Activated CD4-positive, alpha-beta memory T cell treated with anti-CD3 and anti-CD28 coated beads for 36 hours (primary cell): ENCODE measurements at regions not wholly inside any gene's neighbourhood (a gene's known extent, or its start where the extent isn't known, plus 50 kb on each side); places are given as distances from the start of the nearest gene placed in this dataset.

ENCODE experiments used
- CTCF ChIA-PET: fragments of 350-600 bp; sonication (Branson Sonifier 250); formaldehyde crosslinking; loops from one replicate; lab custom pipeline; 2021; ENCODE audit warnings: antibody characterized with exemption, inconsistent platforms; lab: Charles Lee
- POLR2A ChIA-PET: fragments of 350-600 bp; sonication (Branson Sonifier 250); formaldehyde crosslinking; loops from one replicate; lab custom pipeline; 2021; ENCODE audit warnings: antibody characterized with exemption; lab: Charles Lee
- DNase-seq: peaks from one replicate; pipeline ENCODE4 v3.0.0-alpha.2; 2020
- H3K27ac Mint-ChIP-seq: one replicate; pipeline ENCODE4 v1.8.0; 2021; ENCODE audit warnings: mixed read lengths
- H3K27me3 Mint-ChIP-seq: one replicate; pipeline ENCODE4 v1.8.0; 2021; ENCODE audit warnings: mixed read lengths
- H3K36me3 Mint-ChIP-seq: one replicate; pipeline ENCODE4 v1.8.0; 2021; ENCODE audit warnings: mixed read lengths
- H3K4me1 Mint-ChIP-seq: one replicate; pipeline ENCODE4 v1.8.0; 2021; ENCODE audit warnings: low read depth, mixed read lengths
- H3K4me3 Mint-ChIP-seq: one replicate; pipeline ENCODE4 v1.8.0; 2021; ENCODE audit warnings: mild to moderate bottlenecking, mixed read lengths
- H3K9me3 Mint-ChIP-seq: one replicate; pipeline ENCODE4 v1.8.0; 2021; ENCODE audit warnings: mixed read lengths
- intact Hi-C: fragments of 100-400 bp; cut with micrococcal nuclease; formaldehyde crosslinking; loops from one replicate; pipeline ENCODE4 v1.15.1; 2023

- Mint-ChIP-seq H3K4me3 (no peak overlapping the region), H3K9me3 (no peaks in the 10 kb centered on the region), H3K27ac (no peak overlapping the region), H3K4me1 (no peaks in the 10 kb centered on the region), H3K27me3 (no peaks in the 10 kb centered on the region), H3K36me3 (no peaks in the 10 kb centered on the region)
- intact Hi-C loops, result no loop called here
- DNase-seq, result no peak
- ChIA-PET CTCF (interaction anchor here (0.6 kb wide), 1 partner anchor 125 kb away, joined by 3 read pairs; no protein-coding TSS in a partner anchor), POLR2A (no interaction called here)
Measured at GRCh38 chr21:28547766-28548165, 444.9 kb downstream of the LTN1 start.

DNA sequence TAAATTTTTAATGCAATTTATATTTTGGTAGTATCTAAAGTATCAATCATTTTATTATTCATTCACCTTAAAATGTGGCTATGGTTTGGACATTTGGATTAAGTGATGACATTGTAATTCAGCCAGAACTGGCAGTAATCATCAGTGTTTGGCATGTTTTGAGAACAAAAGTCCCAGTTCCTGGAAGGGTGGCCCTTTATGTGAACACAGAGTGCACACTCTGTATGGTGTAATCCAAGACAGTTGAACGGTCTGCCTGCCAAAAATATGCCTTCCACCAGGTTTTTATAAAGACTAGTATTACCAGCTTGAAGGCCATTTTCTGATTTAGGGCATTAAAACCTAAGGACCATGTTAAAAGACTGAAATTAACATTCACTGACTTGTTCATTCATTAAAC lies 448.7 kb downstream of the LTN1 start:
- intact Hi-C loops, result no loop called here
- Mint-ChIP-seq H3K4me1 (no peaks in the 10 kb centered on the region), H3K27ac (no peak overlapping the region), H3K36me3 (no peaks in the 10 kb centered on the region), H3K27me3 (no peaks in the 10 kb centered on the region), H3K4me3 (no peak overlapping the region), H3K9me3 (no peaks in the 10 kb centered on the region)
- DNase-seq, result no peak
- CTCF ChIA-PET, result no interaction called here
- POLR2A ChIA-PET, result no interaction called here

GRCh38 chr21:28541371-28542112 lies 451.1 kb downstream of the LTN1 start:
- no peaks in the 10 kb centered on the region for H3K4me1 Mint-ChIP-seq
- H3K27ac Mint-ChIP-seq, result no peak overlapping the region
- POLR2A ChIA-PET, result no interaction called here
- no peaks in the 10 kb centered on the region for H3K36me3 Mint-ChIP-seq
- intact Hi-C loops, result no loop called here
- DNase-seq, result no peak
- no peak overlapping the region for H3K4me3 Mint-ChIP-seq
- no peaks in the 10 kb centered on the region for H3K9me3 Mint-ChIP-seq
- no peaks in the 10 kb centered on the region for H3K27me3 Mint-ChIP-seq
- CTCF ChIA-PET, result interaction anchor here (0.6 kb wide), 1 partner anchor 49 kb away, joined by 4 read pairs; no protein-coding TSS in a partner anchor

DNA sequence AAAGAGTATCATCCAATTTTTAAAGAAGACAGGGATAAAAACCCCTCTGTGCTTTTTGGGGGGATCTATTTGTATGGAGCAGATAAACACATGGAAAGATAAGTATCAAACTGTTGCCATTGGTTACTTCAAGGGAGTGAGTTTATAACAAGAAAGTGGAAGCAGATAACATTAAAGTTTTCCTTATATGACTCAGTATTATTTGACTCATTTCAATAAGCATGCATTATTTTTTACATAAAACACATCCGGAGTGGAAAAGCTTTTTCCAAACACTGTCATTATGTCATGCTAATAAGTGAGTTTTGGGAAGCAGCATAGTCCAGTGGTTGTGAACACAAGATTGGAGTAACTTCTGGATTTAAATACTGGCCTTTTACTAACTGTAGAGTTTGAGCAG lies 452.2 kb downstream of the LTN1 start:
- Mint-ChIP-seq H3K27me3 (no peaks in the 10 kb centered on the region), H3K4me3 (no peak overlapping the region), H3K27ac (no peak overlapping the region), H3K4me1 (no peaks in the 10 kb centered on the region), H3K9me3 (no peaks in the 10 kb centered on the region), H3K36me3 (no peaks in the 10 kb centered on the region)
- intact Hi-C loops, result no loop called here
- ChIA-PET CTCF (no interaction called here), POLR2A (no interaction called here)
- no peak for DNase-seq

- ChIA-PET CTCF (no interaction called here), POLR2A (no interaction called here)
- no peak for DNase-seq
- intact Hi-C loops, result no loop called here
- Mint-ChIP-seq H3K27me3 (peaks cover 3% of the 10 kb centered on the region), H3K36me3 (no peaks in the 10 kb centered on the region), H3K27ac (no peak overlapping the region), H3K4me3 (no peak overlapping the region), H3K9me3 (no peaks in the 10 kb centered on the region), H3K4me1 (no peaks in the 10 kb centered on the region)
Measured at GRCh38 chr21:28539623-28539988, 453.1 kb downstream of the LTN1 start.

DNA sequence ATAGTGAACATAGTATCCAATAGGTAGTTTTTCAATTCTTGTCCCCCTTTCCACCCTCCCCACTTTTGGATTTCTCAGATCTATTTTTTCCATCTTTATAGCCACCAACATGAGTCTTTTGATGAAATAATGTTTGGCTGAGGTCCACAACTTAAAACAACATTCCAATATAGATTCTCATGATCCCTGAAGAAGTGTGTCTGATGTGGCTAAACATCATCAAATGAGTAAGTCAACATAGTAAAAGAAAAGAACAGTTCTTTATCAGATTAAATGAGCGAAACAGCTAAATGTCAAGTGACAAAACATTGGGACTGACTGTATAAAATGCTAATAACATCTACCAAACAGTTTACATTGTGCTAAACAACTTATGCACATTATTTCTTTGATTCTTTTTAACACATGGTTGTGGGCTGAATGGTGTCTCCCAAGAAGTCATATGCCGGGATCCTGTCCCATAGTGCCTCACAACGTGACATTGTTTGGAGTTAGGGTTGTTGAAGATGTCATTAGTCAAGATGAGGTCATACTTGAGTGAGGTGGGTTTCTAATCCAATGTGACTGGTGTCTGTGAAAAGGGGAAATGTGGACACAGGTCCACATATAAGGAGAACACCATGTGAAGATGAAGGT lies 453.6 kb downstream of the LTN1 start:
- H3K27ac Mint-ChIP-seq, result no peak overlapping the region
- POLR2A ChIA-PET, result no interaction called here
- H3K9me3 Mint-ChIP-seq, result no peaks in the 10 kb centered on the region

DNA sequence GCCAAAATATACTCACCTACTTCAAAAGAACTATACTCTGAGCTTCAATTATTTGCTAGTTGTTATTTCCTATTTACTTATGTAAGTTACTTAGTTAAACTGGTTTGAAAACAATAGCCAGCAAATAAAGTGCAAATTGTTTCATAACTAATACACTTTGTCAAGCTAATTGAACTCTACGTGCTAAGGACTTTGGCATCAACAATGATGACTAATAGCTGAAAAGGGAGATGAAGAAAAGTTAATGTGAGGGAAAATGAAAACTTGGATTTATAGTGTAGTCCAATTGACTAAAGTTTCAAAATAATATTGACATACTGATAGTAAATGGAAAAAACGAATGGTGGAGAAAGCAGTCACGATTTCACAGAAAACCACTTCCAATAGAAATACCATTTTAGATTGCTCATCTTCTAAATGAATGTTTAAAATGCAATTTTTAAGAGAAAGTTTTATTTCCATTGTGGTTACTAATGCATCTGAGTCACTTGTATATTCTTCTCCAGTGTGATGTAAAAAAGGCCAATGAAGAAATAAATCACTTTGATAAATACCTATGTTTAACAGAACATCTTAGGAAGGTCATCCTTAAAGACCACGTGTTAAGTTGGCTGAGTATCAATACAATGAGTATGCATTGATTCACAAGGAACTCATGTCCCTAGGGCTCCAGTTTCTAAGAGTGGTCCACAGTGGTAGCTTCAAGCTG lies 455.2 kb downstream of the LTN1 start:
- ChIA-PET POLR2A (no interaction called here), CTCF (no interaction called here)
- Mint-ChIP-seq H3K9me3 (no peaks in the 10 kb centered on the region), H3K27me3 (peaks cover 5% of the 10 kb centered on the region), H3K4me3 (no peak overlapping the region), H3K4me1 (no peaks in the 10 kb centered on the region), H3K27ac (no peak overlapping the region), H3K36me3 (no peaks in the 10 kb centered on the region)
- intact Hi-C loops, result no loop called here
- DNase-seq, result no peak

More for the DNA sequence above, 453.6 kb downstream of the LTN1 start:
- Mint-ChIP-seq H3K27me3 (peaks cover 3% of the 10 kb centered on the region), H3K36me3 (no peaks in the 10 kb centered on the region), H3K4me1 (no peaks in the 10 kb centered on the region), H3K4me3 (no peak overlapping the region)
- CTCF ChIA-PET, result no interaction called here
- intact Hi-C loops, result no loop called here
- no peak for DNase-seq

DNA sequence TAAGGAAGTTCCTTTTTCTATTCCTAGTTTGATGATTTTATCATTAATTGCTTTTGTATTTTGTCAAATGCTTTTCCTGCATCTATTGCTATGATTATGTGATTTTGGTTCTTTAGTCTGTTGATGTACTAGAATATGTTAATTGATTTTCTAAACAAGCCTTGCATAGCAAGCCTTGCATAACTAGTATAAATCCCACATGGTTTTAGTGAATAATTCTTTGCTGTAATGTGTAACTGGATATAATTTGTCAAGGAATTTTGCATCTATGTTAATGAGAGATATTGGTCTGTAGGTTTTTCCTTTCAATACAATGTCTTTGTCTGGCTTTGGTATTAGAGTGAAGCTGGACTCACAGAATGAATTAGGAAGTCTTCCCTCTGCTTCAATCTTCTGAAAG lies 460.2 kb downstream of the LTN1 start:
- CTCF ChIA-PET, result interaction anchor here (1.0 kb wide), 1 partner anchor 213 kb away, joined by 5 read pairs; no protein-coding TSS in a partner anchor
- Mint-ChIP-seq H3K36me3 (no peaks in the 10 kb centered on the region), H3K27ac (no peak overlapping the region), H3K27me3 (peaks cover 13% of the 10 kb centered on the region), H3K4me1 (no peaks in the 10 kb centered on the region), H3K9me3 (no peaks in the 10 kb centered on the region), H3K4me3 (no peak overlapping the region)
- intact Hi-C loops, result no loop called here
- POLR2A ChIA-PET, result no interaction called here
- DNase-seq, result no peak

DNA sequence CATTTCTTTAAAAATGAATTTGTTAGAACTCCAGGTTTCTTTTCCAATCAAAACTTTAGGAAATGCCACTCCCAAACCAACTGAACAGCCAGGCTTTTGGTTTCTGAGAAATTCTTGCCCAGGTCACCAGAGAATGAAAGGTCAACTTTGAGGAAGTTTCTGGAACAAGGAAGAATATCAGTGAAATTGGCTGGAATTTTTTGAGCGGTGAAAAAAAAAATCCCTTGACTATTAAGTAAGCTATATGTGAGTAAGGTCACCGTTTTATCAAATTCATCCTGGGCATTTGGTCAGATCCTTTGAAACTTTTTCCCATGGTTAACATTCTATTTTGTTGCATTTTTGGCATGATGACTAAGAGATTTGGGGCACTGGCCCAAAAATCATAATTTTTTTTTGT lies 469.3 kb downstream of the LTN1 start:
- no peaks in the 10 kb centered on the region for H3K36me3 Mint-ChIP-seq
- no peaks in the 10 kb centered on the region for H3K27me3 Mint-ChIP-seq
- no peak overlapping the region for H3K27ac Mint-ChIP-seq
- no peak overlapping the region for H3K4me3 Mint-ChIP-seq
- POLR2A ChIA-PET, result no interaction called here
- H3K4me1 Mint-ChIP-seq, result no peaks in the 10 kb centered on the region
- no peak for DNase-seq
- H3K9me3 Mint-ChIP-seq, result no peaks in the 10 kb centered on the region
- intact Hi-C loops, result loop anchor here (5.0 kb wide), 1 partner anchor 1851 kb away; no protein-coding TSS in a partner anchor
- CTCF ChIA-PET, result interaction anchor here (4.1 kb wide), 1 partner anchor 222 kb away, joined by 28 read pairs; no protein-coding TSS in a partner anchor

DNA sequence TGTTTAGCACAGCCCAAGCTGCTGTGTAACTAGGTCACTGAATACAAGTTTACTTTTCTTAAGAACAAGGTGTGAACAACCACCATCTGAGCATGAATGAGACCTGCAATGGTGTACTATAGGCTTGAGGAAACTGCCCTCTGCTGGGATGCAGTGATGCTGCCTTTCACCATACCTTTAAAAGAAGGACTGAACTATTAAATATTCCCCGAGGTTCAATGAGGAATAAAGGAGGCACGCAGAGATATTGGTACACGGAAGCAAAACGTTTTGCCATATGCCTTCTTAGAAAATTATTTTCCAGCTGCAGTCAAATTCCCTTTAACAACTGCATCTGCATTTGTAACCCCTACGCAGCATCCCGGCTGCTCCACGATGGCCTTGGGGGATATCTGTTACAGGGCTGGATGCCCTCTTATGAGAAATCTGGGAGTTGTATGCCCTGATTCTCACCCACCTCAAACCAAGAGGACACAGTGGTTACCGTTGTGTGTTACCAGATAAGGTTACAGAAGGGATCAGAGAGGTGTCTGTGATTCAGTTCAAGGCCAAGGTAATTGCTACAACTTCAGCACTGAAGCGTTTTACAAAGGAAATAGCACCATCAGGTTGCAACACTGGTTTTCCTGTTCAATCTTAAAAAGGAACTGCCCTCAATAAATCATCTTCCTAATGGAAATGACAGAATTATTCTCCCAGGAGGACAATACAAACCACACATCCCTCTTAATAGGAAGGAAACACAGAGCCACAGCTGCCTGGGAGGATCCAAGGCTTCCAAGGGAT lies 470.5 kb downstream of the LTN1 start:
- no peaks in the 10 kb centered on the region for H3K9me3 Mint-ChIP-seq
- H3K36me3 Mint-ChIP-seq, result no peaks in the 10 kb centered on the region
- ChIA-PET CTCF (interaction anchor here (0.9 to 4.1 kb wide), 2 partner anchors 8 to 223 kb away, joined by 3 to 28 read pairs; no protein-coding TSS in a partner anchor), POLR2A (no interaction called here)
- H3K27ac Mint-ChIP-seq, result no peak overlapping the region
- intact Hi-C loops, result loop anchor here (5.0 kb wide), 1 partner anchor 1850 kb away; no protein-coding TSS in a partner anchor
- DNase-seq, result peak; percentile 16
- no peaks in the 10 kb centered on the region for H3K4me1 Mint-ChIP-seq
- no peak overlapping the region for H3K4me3 Mint-ChIP-seq
- H3K27me3 Mint-ChIP-seq, result no peaks in the 10 kb centered on the region

- Mint-ChIP-seq H3K4me1 (no peaks in the 10 kb centered on the region), H3K36me3 (no peaks in the 10 kb centered on the region), H3K27ac (no peak overlapping the region), H3K9me3 (no peaks in the 10 kb centered on the region), H3K4me3 (no peak overlapping the region), H3K27me3 (no peaks in the 10 kb centered on the region)
- ChIA-PET CTCF (interaction anchor here (2.5 to 9.4 kb wide), 3 partner anchors 217 to 226 kb away, joined by 10 to 248 read pairs (median 11); no protein-coding TSS in a partner anchor), POLR2A (interaction anchor here (1.0 kb wide), 1 partner anchor 226 kb away, joined by 3 read pairs; no protein-coding TSS in a partner anchor)
- intact Hi-C loops, result loop anchor here (10.0 kb wide), 1 partner anchor 1674 kb away; the partner anchor contains the start of gene ADAMTS1
- DNase-seq, result no peak
Measured at GRCh38 chr21:28518630-28519029, 474.0 kb downstream of the LTN1 start.
